ENCODE measurements at regions not wholly inside any gene's neighbourhood (a gene's known extent, or its start where the extent isn't known, plus 50 kb on each side); places are given as distances from the start of the nearest gene placed in this dataset.

- TF ChIP-seq, protein P1, sequence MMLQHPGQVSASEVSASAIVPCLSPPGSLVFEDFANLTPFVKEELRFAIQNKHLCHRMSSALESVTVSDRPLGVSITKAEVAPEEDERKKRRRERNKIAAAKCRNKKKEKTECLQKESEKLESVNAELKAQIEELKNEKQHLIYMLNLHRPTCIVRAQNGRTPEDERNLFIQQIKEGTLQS (CRISPR knock-in tag; IDR thresholded peaks at IDR 0.05): no peak
- no peak for TF ChIP-seq POLR2A (IDR thresholded peaks at IDR 0.05; ENCODE audit: insufficient read depth in 1 of 2, low read depth in 2 of 2, low read length in 2 of 2)
- TF ChIP-seq, protein P2, sequence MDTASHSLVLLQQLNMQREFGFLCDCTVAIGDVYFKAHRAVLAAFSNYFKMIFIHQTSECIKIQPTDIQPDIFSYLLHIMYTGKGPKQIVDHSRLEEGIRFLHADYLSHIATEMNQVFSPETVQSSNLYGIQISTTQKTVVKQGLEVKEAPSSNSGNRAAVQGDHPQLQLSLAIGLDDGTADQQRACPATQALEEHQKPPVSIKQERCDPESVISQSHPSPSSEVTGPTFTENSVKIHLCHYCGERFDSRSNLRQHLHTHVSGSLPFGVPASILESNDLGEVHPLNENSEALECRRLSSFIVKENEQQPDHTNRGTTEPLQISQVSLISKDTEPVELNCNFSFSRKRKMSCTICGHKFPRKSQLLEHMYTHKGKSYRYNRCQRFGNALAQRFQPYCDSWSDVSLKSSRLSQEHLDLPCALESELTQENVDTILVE (CRISPR knock-in tag; IDR thresholded peaks at IDR 0.05): no peak
These were observed 459.9 kb upstream of the EEF2KMT start for GRCh38 chr16:5557448-5557847.

Measured in HepG2 (cell line).